Subcutaneous abdominal adipose tissue (tissue), 5 donors: ENCODE measurements at regions not wholly inside any gene's neighbourhood (a gene's known extent, or its start where the extent isn't known, plus 50 kb on each side); places are given as distances from the start of the nearest gene placed in this dataset.

ENCODE experiments used
- H3K27ac ChIP-seq: one replicate; pipeline ENCODE4 v1.7.0; 2013; ENCODE audit warnings: low read depth, mild to moderate bottlenecking, inconsistent platforms, low read length, moderate library complexity
- H3K27me3 ChIP-seq, 5 donors: one replicate each; pipeline ENCODE4 v1.7.0; 2013; ENCODE audit warnings: low read length in 5 of 5, inconsistent platforms in 1 of 5; ENCODE audit not compliant: control insufficient read depth in 5 of 5, insufficient read depth in 4 of 5
- H3K36me3 ChIP-seq, 5 donors: one replicate each; pipeline ENCODE4 v1.7.0; 2013; ENCODE audit warnings: low read length in 5 of 5; ENCODE audit not compliant: control insufficient read depth in 5 of 5, insufficient read depth in 5 of 5
- H3K4me1 ChIP-seq, 5 donors: one replicate each; pipeline ENCODE4 v1.7.0; 2013; ENCODE audit warnings: low read length in 5 of 5, mild to moderate bottlenecking in 3 of 5, moderate library complexity in 1 of 5; ENCODE audit not compliant: control insufficient read depth in 5 of 5, insufficient read depth in 5 of 5
- H3K4me3 ChIP-seq, 5 donors: one replicate each; pipeline ENCODE4 v1.7.0; 2013; ENCODE audit warnings: low read length in 5 of 5, low read depth in 1 of 5
- H3K9ac ChIP-seq, 5 donors: one replicate each; pipeline ENCODE4 v1.7.0; 2013; ENCODE audit warnings: low read length in 5 of 5, mild to moderate bottlenecking in 4 of 5, moderate library complexity in 3 of 5
- H3K9me3 ChIP-seq, 5 donors: one replicate each; pipeline ENCODE4 v1.7.0; 2013; ENCODE audit warnings: low read length in 5 of 5; ENCODE audit not compliant: control insufficient read depth in 5 of 5
- donor health status: healthy.
- donor health status: healthy.
- donor health status: healthy.
- donor health status: healthy.
- donor health status: healthy.

GRCh38 chr2:20132990-20133535 is 81.6 kb upstream of the LAPTM4A start:
- H3K9me3 ChIP-seq = no peaks in the 10 kb centered on the region
- no peaks in the 10 kb centered on the region for H3K4me1 ChIP-seq
- no peak overlapping the region for H3K27ac ChIP-seq
- H3K36me3 ChIP-seq = no peaks in the 10 kb centered on the region
- no peak overlapping the region for H3K4me3 ChIP-seq
- no peak overlapping the region for H3K9ac ChIP-seq
- peaks cover 0 to 6% (median 5%) of the 10 kb centered on the region in 5 donors for H3K27me3 ChIP-seq

- Histone ChIP-seq H3K36me3 (no peaks in the 10 kb centered on the region), H3K4me3 (no peak overlapping the region), H3K4me1 (peaks cover 0 to 9% (median 2%) of the 10 kb centered on the region in 5 donors), H3K9me3 (no peaks in the 10 kb centered on the region), H3K27me3 (peaks cover 0 to 6% (median 5%) of the 10 kb centered on the region in 5 donors), H3K9ac (no peak overlapping the region), H3K27ac (no peak overlapping the region)
These were observed 79.6 kb upstream of the LAPTM4A start for GRCh38 chr2:20130821-20131645.

GRCh38 chr2:20130160-20130560 is 78.7 kb upstream of the LAPTM4A start:
- Histone ChIP-seq H3K27me3 (peaks cover 0 to 6% (median 5%) of the 10 kb centered on the region in 5 donors), H3K36me3 (no peaks in the 10 kb centered on the region), H3K4me1 (peaks cover 0 to 17% (median 2%) of the 10 kb centered on the region in 5 donors), H3K9ac (no peak overlapping the region), H3K9me3 (no peaks in the 10 kb centered on the region), H3K27ac (no peak overlapping the region), H3K4me3 (no peak overlapping the region)

- no peak overlapping the region for H3K27ac ChIP-seq
- H3K9ac ChIP-seq = no peak overlapping the region
- no peaks in the 10 kb centered on the region for H3K9me3 ChIP-seq
- peaks cover 0 to 6% (median 5%) of the 10 kb centered on the region in 5 donors for H3K27me3 ChIP-seq
- no peaks in the 10 kb centered on the region for H3K36me3 ChIP-seq
- peaks cover 0 to 20% (median 2%) of the 10 kb centered on the region in 5 donors for H3K4me1 ChIP-seq
- no peak overlapping the region for H3K4me3 ChIP-seq
These were observed 78.1 kb upstream of the LAPTM4A start for GRCh38 chr2:20129331-20130159.

- Histone ChIP-seq H3K4me1 (peaks cover 0 to 20% (median 2%) of the 10 kb centered on the region in 5 donors), H3K4me3 (no peak overlapping the region), H3K27ac (no peak overlapping the region), H3K9ac (no peak overlapping the region), H3K9me3 (no peaks in the 10 kb centered on the region), H3K36me3 (no peaks in the 10 kb centered on the region), H3K27me3 (peaks cover 0 to 6% (median 3%) of the 10 kb centered on the region in 5 donors)
These were observed 77.3 kb upstream of the LAPTM4A start for GRCh38 chr2:20128506-20129330.

GRCh38 chr2:20126469-20126868 is 75.0 kb upstream of the LAPTM4A start:
- no peak overlapping the region for H3K4me3 ChIP-seq
- H3K36me3 ChIP-seq = no peaks in the 10 kb centered on the region
- no peaks in the 10 kb centered on the region for H3K9me3 ChIP-seq
- H3K27me3 ChIP-seq = no peaks in the 10 kb centered on the region
- peak overlapping the region; percentile 50 for H3K27ac ChIP-seq
- H3K4me1 ChIP-seq = peaks cover 0 to 20% (median 2%) of the 10 kb centered on the region in 5 donors
- H3K9ac ChIP-seq = peak overlapping the region in 1 of 5 donors; percentile 21

GRCh38 chr2:20126040-20126439 is 74.6 kb upstream of the LAPTM4A start:
- peak overlapping the region; percentile 50 for H3K27ac ChIP-seq
- H3K9ac ChIP-seq = peak overlapping the region in 1 of 5 donors; percentile 21
- H3K4me1 ChIP-seq = peaks cover 0 to 20% (median 2%) of the 10 kb centered on the region in 5 donors
- H3K9me3 ChIP-seq = no peaks in the 10 kb centered on the region
- H3K27me3 ChIP-seq = no peaks in the 10 kb centered on the region
- H3K36me3 ChIP-seq = no peaks in the 10 kb centered on the region
- H3K4me3 ChIP-seq = no peak overlapping the region

- Histone ChIP-seq H3K36me3 (no peaks in the 10 kb centered on the region), H3K9ac (no peak overlapping the region), H3K9me3 (no peaks in the 10 kb centered on the region), H3K4me3 (no peak overlapping the region), H3K27me3 (no peaks in the 10 kb centered on the region), H3K27ac (no peak overlapping the region), H3K4me1 (peaks cover 0 to 20% (median 2%) of the 10 kb centered on the region in 5 donors)
These were observed 74.2 kb upstream of the LAPTM4A start for GRCh38 chr2:20125616-20126015.

GRCh38 chr2:20125164-20125563 is 73.7 kb upstream of the LAPTM4A start:
- Histone ChIP-seq H3K9me3 (no peaks in the 10 kb centered on the region), H3K36me3 (no peaks in the 10 kb centered on the region)

More at GRCh38 chr2:20125164-20125563, 73.7 kb upstream of the LAPTM4A start:
- Histone ChIP-seq H3K27ac (no peak overlapping the region), H3K27me3 (no peaks in the 10 kb centered on the region), H3K4me1 (peaks cover 0 to 20% (median 2%) of the 10 kb centered on the region in 5 donors), H3K9ac (no peak overlapping the region), H3K4me3 (no peak overlapping the region)
